Spleen (tissue), 11 donors: ENCODE measurements at regions not wholly inside any gene's neighbourhood (a gene's known extent, or its start where the extent isn't known, plus 50 kb on each side); places are given as distances from the start of the nearest gene placed in this dataset.
"Not testable (repeated sequence)": the region's sequence is repeated elsewhere in the genome, so short reads cannot be mapped to it uniquely, and the experiment has no call there.

ENCODE experiments used
- DNase-seq: peaks from one replicate; pipeline ENCODE4 v3.0.0-alpha.2; 2020
- H3K27ac ChIP-seq, 8 donors: fragments of 200-600 bp; sonication (generic) in 7 of 8; 1 replicate in 4 of 8; 2 replicates in 4 of 8; pipeline versions ENCODE4 v1.5.0 to v1.8.0; 2016 to 2021; ENCODE audit warnings: inconsistent platforms in 4 of 8, mild to moderate bottlenecking in 4 of 8, moderate library complexity in 1 of 8
- H3K27me3 ChIP-seq, 7 donors: fragments of 200-600 bp; sonication (generic) in 6 of 7; replicated peaks in 1 of 7; 1 replicate in 4 of 7; 2 replicates in 3 of 7; pipeline versions ENCODE4 v1.5.0 to v1.8.0; 2016 to 2021; ENCODE audit warnings: inconsistent platforms in 3 of 7, mild to moderate bottlenecking in 1 of 7
- H3K36me3 ChIP-seq, 6 donors: fragments of 200-600 bp; sonication (generic) in 5 of 6; 1 replicate in 4 of 6; 2 replicates in 2 of 6; pipeline versions ENCODE4 v1.5.0 to v1.8.0; 2016 to 2021; ENCODE audit warnings: inconsistent platforms in 2 of 6
- H3K4me1 ChIP-seq, 6 donors: fragments of 200-600 bp; sonication (generic) in 5 of 6; 1 replicate in 3 of 6; 2 replicates in 3 of 6; pipeline versions ENCODE4 v1.5.0 to v1.8.0; 2016 to 2021; ENCODE audit warnings: inconsistent platforms in 3 of 6
- H3K4me3 ChIP-seq, 8 donors: fragments of 200-600 bp; sonication (generic) in 7 of 8; 1 replicate in 4 of 8; 2 replicates in 4 of 8; pipeline versions ENCODE4 v1.5.0 to v1.8.0; 2016 to 2021; ENCODE audit warnings: inconsistent platforms in 4 of 8, mild to moderate bottlenecking in 4 of 8, moderate library complexity in 2 of 8
- H3K9me3 ChIP-seq, 8 donors: fragments of 200-600 bp; sonication (generic) in 7 of 8; 1 replicate in 4 of 8; 2 replicates in 4 of 8; pipeline versions ENCODE4 v1.5.0 to v1.8.0; 2016 to 2021; ENCODE audit warnings: inconsistent platforms in 4 of 8
- CTCF ChIP-seq, 11 experiments: fragments of 200-600 bp in 7 of 11; fragments of 450-650 bp in 4 of 11; sonication (generic) in 4 of 11; IDR thresholded peaks in 8 of 11; conservative IDR thresholded peaks in 3 of 11; 1 replicate in 7 of 11; 2 replicates in 4 of 11; pipeline versions ENCODE4 v1.4.0 to v1.8.0; 2016 to 2021; ENCODE audit warnings: antibody characterized with exemption in 11 of 11, inconsistent platforms in 4 of 11, mild to moderate bottlenecking in 1 of 11
- POLR2A ChIP-seq, 3 donors: fragments of 450-650 bp; IDR thresholded peaks; one replicate each; pipeline ENCODE4 v1.5.1; 2017; ENCODE audit warnings: antibody characterized with exemption in 3 of 3, mild to moderate bottlenecking in 1 of 3
- POLR2AphosphoS5 ChIP-seq, 3 donors: sonication (generic); formaldehyde crosslinking; IDR thresholded peaks; one replicate each; pipeline ENCODE4 v1.5.1; 2017; ENCODE audit warnings: antibody characterized with exemption in 3 of 3
- WGBS, 5 donors: extraction: QIAGEN DNeasy Blood & Tissue Kit in 3 of 5; methylation state at CpG; one replicate each; pipeline versions ENCODE4 v1.1.5 to v1.1.7; 2013 to 2018; 5-methylcytosine and 5-hydroxymethylcytosine counted together
- intact Hi-C: fragments of 100-400 bp; cut with DNase I; formaldehyde crosslinking; loops from one replicate; pipeline ENCODE4 v1.15.0; 2023; ENCODE audit warnings: low total_unique reads
- donor health status: healthy with polysubstance abuse.
- donor health status: DM: no; HTN: no; CAD: no; lungs with moderate emphysema.
- donor health status: DM: no; HTN: no; CAD: no.
- donor health status: Bipolar disorder and iron deficiency.
- donor health status: healthy.
- donor health status: DM: no; HTN: no; CAD: no.
- donor health status: DM: yes; HTN: yes; CAD: no.

DNA sequence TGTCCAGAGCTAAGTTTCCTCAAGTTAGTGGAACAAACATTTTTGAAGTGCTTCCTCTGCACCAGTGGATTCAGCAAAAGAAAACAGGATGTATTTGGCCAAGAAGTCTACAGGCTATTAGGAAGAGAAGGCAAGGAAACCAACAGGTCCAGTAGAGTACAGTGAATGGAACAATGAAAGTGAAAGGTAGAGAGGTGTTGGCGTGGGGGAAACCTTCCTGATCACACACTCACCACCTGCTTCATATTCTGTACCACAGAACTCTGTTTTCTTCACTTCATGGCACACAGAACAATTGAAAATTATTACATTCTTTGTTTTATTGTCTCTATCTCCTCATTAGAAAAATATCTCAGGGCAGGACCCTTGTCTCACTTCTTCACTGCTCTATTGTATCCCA lies 417.4 kb upstream of the FMR1 start:
- intact Hi-C loops, result no loop called here
- Histone ChIP-seq H3K36me3 (no peaks in the 10 kb centered on the region), H3K4me1 (no peaks in the 10 kb centered on the region), H3K4me3 (no peak overlapping the region), H3K9me3 (peaks cover 0 to 7% (median 0%) of the 10 kb centered on the region in 8 donors), H3K27ac (no peak overlapping the region), H3K27me3 (no peaks in the 10 kb centered on the region)
- no peak for DNase-seq
- 13 to 76% (median 39%) methylated on average over 1 of the region's 1 CpG for WGBS, 5 donors
- TF ChIP-seq POLR2AphosphoS5 (IDR thresholded peaks at IDR 0.05), result no peak
- no peak for TF ChIP-seq POLR2A (IDR thresholded peaks at IDR 0.05)
- TF ChIP-seq CTCF (IDR thresholded peaks at IDR 0.05 in 8 of 11, conservative IDR thresholded peaks at IDR 0.05 in 3 of 11), result no peak

DNA sequence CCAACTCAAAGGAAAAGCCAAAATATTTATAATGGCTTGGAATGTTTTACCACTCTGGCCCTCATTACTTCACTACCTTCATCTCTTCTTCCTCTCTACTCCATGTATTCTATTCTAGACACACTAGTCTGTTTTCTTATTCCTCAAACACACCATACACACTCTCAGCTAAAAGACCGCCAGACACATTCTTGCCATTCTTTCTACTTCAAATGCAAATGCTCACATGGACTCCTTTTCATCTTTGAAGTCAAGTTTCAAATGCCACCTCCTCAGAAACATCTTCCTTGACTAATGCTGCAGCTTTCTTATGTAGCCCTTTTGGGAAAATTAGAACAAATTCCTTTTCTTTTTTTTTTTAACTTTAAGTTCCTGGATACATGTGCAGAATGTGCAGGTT lies 412.9 kb upstream of the FMR1 start:
- H3K9me3 ChIP-seq, result no peaks in the 10 kb centered on the region
- H3K27ac ChIP-seq, result no peak overlapping the region
- no peaks in the 10 kb centered on the region for H3K36me3 ChIP-seq
- TF ChIP-seq POLR2AphosphoS5 (IDR thresholded peaks at IDR 0.05) (no peak), POLR2A (IDR thresholded peaks at IDR 0.05) (no peak)
- DNase-seq, result no peak
- 57 to 95% (median 93%) methylated on average over 1 of the region's 1 CpG for WGBS, 5 donors
- H3K27me3 ChIP-seq, result no peaks in the 10 kb centered on the region
- H3K4me3 ChIP-seq, result no peak overlapping the region
- intact Hi-C loops, result no loop called here
- H3K4me1 ChIP-seq, result no peaks in the 10 kb centered on the region

DNA sequence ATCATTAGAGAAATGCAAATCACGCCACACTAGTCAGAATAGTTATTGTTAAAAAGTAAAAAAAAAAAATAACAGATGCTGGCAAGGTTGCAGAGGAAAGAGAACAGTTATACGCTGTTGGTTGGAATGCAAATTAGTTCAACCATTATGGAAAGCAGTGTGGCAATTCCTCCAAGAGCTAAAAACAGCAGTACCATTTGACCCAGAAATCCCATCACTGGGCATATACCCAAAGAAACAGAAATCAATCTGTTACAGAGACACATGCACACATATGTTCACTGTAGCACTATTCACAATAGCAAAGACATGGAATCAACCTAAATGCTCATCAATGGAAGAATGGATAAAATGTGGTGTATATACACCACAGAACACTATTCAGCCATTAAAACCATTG lies 388.7 kb upstream of the FMR1 start:
- no peaks in the 10 kb centered on the region for H3K4me1 ChIP-seq
- no peak for TF ChIP-seq POLR2AphosphoS5 (IDR thresholded peaks at IDR 0.05)
- no peak for TF ChIP-seq POLR2A (IDR thresholded peaks at IDR 0.05)
- no peak for TF ChIP-seq CTCF (IDR thresholded peaks at IDR 0.05 in 8 of 11, conservative IDR thresholded peaks at IDR 0.05 in 3 of 11)
- intact Hi-C loops, result no loop called here
- H3K9me3 ChIP-seq, result peaks cover 0 to 2% (median 0%) of the 10 kb centered on the region in 8 donors
- 66 to 95% (median 89%) methylated on average over 2 of the region's 2 CpGs for whole genome bisulfite sequencing, 5 donors
- H3K27ac ChIP-seq, result no peak overlapping the region
- H3K27me3 ChIP-seq, result no peaks in the 10 kb centered on the region
- no peak overlapping the region for H3K4me3 ChIP-seq
- no peaks in the 10 kb centered on the region for H3K36me3 ChIP-seq
- DNase-seq, result no peak

- Histone ChIP-seq H3K27me3 (no peaks in the 10 kb centered on the region), H3K36me3 (no peaks in the 10 kb centered on the region), H3K9me3 (no peaks in the 10 kb centered on the region), H3K4me1 (no peaks in the 10 kb centered on the region), H3K4me3 (no peak overlapping the region), H3K27ac (no peak overlapping the region)
- no peak for DNase-seq
- TF ChIP-seq POLR2AphosphoS5 (IDR thresholded peaks at IDR 0.05) (no peak), POLR2A (IDR thresholded peaks at IDR 0.05) (no peak), CTCF (IDR thresholded peaks at IDR 0.05 in 8 of 11, conservative IDR thresholded peaks at IDR 0.05 in 3 of 11) (no peak)
- 49 to 78% (median 69%) methylated on average over 3 of the region's 3 CpGs for WGBS, 5 donors
- intact Hi-C loops, result no loop called here
Observed at GRCh38 chrX:147533426-147533825, 378.3 kb upstream of the FMR1 start.

GRCh38 chrX:147537172-147537571 lies 374.5 kb upstream of the FMR1 start:
- no peak for DNase-seq
- TF ChIP-seq POLR2A (IDR thresholded peaks at IDR 0.05) (no peak), POLR2AphosphoS5 (IDR thresholded peaks at IDR 0.05) (no peak), CTCF (IDR thresholded peaks at IDR 0.05 in 8 of 11, conservative IDR thresholded peaks at IDR 0.05 in 3 of 11) (no peak)
- H3K27ac ChIP-seq, result no peak overlapping the region
- H3K36me3 ChIP-seq, result no peaks in the 10 kb centered on the region
- H3K9me3 ChIP-seq, result no peaks in the 10 kb centered on the region
- intact Hi-C loops, result no loop called here
- no peaks in the 10 kb centered on the region for H3K27me3 ChIP-seq
- H3K4me3 ChIP-seq, result no peak overlapping the region
- no peaks in the 10 kb centered on the region for H3K4me1 ChIP-seq
- 61 to 88% (median 77%) methylated on average over 4 of the region's 4 CpGs for WGBS, 5 donors

GRCh38 chrX:147548023-147548422 lies 363.7 kb upstream of the FMR1 start:
- intact Hi-C loops, H3K4me1 ChIP-seq, H3K27me3 ChIP-seq, DNase-seq, H3K9me3 ChIP-seq, H3K36me3 ChIP-seq, H3K27ac ChIP-seq, H3K4me3 ChIP-seq: not testable (repeated sequence)
- WGBS, 5 donors, result 77 to 94% (median 82%) methylated on average over 5 of the region's 5 CpGs
